Breast epithelium (tissue), 3 donors: ENCODE measurements at regions not wholly inside any gene's neighbourhood (a gene's known extent, or its start where the extent isn't known, plus 50 kb on each side); places are given as distances from the start of the nearest gene placed in this dataset.

Source experiments
- POLR2A ChIP-seq: fragments of 450-650 bp; IDR thresholded peaks from one replicate; pipeline ENCODE4 v1.6.1; 2016; ENCODE audit warnings: antibody characterized with exemption, mild to moderate bottlenecking, moderate library complexity
- TF ChIP-seq, protein P1 (sequence below), 3 donors: fragments of 450-650 bp; IDR thresholded peaks; one replicate each; pipeline ENCODE4 v1.5.1; 2016 to 2017; ENCODE audit warnings: antibody characterized with exemption in 3 of 3, mild to moderate bottlenecking in 3 of 3, moderate library complexity in 3 of 3

DNA sequence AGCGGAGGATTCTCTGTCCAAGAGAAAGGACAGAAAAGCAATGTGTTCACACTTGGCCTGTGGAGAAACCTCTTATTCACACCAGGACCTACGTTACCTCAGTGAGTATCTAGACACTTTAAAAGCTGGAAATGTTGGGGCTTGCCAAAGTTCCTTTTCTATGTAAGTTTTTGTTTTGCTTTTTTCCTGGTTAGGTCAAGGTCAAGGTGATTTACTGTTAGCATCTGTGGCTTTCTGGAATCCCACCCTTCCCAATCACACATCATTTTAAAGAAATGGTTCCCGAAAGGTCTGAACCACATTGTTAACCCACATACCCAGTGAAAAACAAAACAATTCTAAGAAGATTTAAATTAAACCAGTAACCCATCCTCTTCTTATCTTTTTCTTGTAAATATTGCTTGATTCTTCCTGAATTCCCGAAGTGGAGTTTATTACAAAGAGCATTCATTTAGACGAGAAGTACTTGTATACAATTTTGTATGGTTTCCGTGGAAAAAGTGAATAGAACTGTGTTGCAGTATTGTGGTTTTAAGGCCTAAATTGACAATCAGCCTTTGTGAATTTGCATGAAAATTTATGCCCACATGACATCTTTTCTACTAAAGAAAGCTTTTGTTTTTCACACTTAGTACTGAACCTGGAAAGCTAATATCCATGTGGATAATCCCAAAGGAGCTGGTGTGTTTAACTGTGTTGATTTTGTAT is 827.0 kb upstream of the IGFBP3 start:
- TF ChIP-seq, protein P1, sequence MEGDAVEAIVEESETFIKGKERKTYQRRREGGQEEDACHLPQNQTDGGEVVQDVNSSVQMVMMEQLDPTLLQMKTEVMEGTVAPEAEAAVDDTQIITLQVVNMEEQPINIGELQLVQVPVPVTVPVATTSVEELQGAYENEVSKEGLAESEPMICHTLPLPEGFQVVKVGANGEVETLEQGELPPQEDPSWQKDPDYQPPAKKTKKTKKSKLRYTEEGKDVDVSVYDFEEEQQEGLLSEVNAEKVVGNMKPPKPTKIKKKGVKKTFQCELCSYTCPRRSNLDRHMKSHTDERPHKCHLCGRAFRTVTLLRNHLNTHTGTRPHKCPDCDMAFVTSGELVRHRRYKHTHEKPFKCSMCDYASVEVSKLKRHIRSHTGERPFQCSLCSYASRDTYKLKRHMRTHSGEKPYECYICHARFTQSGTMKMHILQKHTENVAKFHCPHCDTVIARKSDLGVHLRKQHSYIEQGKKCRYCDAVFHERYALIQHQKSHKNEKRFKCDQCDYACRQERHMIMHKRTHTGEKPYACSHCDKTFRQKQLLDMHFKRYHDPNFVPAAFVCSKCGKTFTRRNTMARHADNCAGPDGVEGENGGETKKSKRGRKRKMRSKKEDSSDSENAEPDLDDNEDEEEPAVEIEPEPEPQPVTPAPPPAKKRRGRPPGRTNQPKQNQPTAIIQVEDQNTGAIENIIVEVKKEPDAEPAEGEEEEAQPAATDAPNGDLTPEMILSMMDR (IDR thresholded peaks at IDR 0.05) = no peak
- TF ChIP-seq POLR2A = no peak
